Fibroblast of the conjunctiva (primary cell): ENCODE measurements at regions not wholly inside any gene's neighbourhood (a gene's known extent, or its start where the extent isn't known, plus 50 kb on each side); places are given as distances from the start of the nearest gene placed in this dataset.

Source experiments
- DNase-seq: peaks from one replicate; pipeline ENCODE4 v3.0.0-alpha.2; 2010; ENCODE audit warnings: low read depth

- no peak for DNase-seq
These were observed 270.1 kb downstream of the TMA16 start for GRCh38 chr4:163764569-163764968.

- DNase-seq: no peak
These were observed 273.5 kb downstream of the TMA16 start for GRCh38 chr4:163768014-163768413.

- no peak for DNase-seq
These were observed 277.7 kb downstream of the TMA16 start for GRCh38 chr4:163772238-163772637.

- DNase-seq: no peak
These were observed 279.4 kb downstream of the TMA16 start for GRCh38 chr4:163773940-163774339.

- no peak for DNase-seq
These were observed 282.5 kb downstream of the TMA16 start for GRCh38 chr4:163776957-163777356.

- no peak for DNase-seq
These were observed 287.2 kb downstream of the TMA16 start for GRCh38 chr4:163781726-163782125.

- DNase-seq: no peak
These were observed 295.7 kb downstream of the TMA16 start for GRCh38 chr4:163790231-163790630.

- no peak for DNase-seq
These were observed 301.4 kb downstream of the TMA16 start for GRCh38 chr4:163795885-163796284.

GRCh38 chr4:163804001-163804400 is 309.5 kb downstream of the TMA16 start:
- no peak for DNase-seq

- DNase-seq: no peak
These were observed 312.2 kb downstream of the TMA16 start for GRCh38 chr4:163806653-163807052.

GRCh38 chr4:163808011-163808410 is 313.5 kb downstream of the TMA16 start:
- no peak for DNase-seq

GRCh38 chr4:163810755-163811154 is 316.3 kb downstream of the TMA16 start:
- no peak for DNase-seq

GRCh38 chr4:163815776-163816175 is 321.3 kb downstream of the TMA16 start:
- no peak for DNase-seq

GRCh38 chr4:163816494-163816893 is 322.0 kb downstream of the TMA16 start:
- DNase-seq: no peak

- no peak for DNase-seq
These were observed 324.2 kb downstream of the TMA16 start for GRCh38 chr4:163818673-163819072.

- DNase-seq: no peak
These were observed 339.2 kb downstream of the TMA16 start for GRCh38 chr4:163833669-163834068.

GRCh38 chr4:163846008-163846407 is 351.5 kb downstream of the TMA16 start:
- no peak for DNase-seq

- no peak for DNase-seq
These were observed 357.8 kb downstream of the TMA16 start for GRCh38 chr4:163852246-163852645.

- no peak for DNase-seq
These were observed 363.4 kb downstream of the TMA16 start for GRCh38 chr4:163857903-163858302.

- DNase-seq: no peak
These were observed 364.0 kb downstream of the TMA16 start for GRCh38 chr4:163858515-163858914.

- no peak for DNase-seq
These were observed 368.6 kb downstream of the TMA16 start for GRCh38 chr4:163863082-163863481.

GRCh38 chr4:163865010-163865409 is 370.5 kb downstream of the TMA16 start:
- DNase-seq: no peak

- DNase-seq: no peak
These were observed 372.3 kb downstream of the TMA16 start for GRCh38 chr4:163866728-163867315.

GRCh38 chr4:163868445-163868844 is 374.0 kb downstream of the TMA16 start:
- DNase-seq: no peak

- DNase-seq: no peak
These were observed 376.6 kb downstream of the TMA16 start for GRCh38 chr4:163871078-163871477.
